ENCODE measurements at regions not wholly inside any gene's neighbourhood (a gene's known extent, or its start where the extent isn't known, plus 50 kb on each side); places are given as distances from the start of the nearest gene placed in this dataset.

- no peak for DNase-seq (ENCODE audit: low read depth)
- no peak overlapping the region for H3K4me3 ChIP-seq (ENCODE audit: low read depth, low read length)
- TF ChIP-seq CTCF (IDR thresholded peaks at IDR 0.05; ENCODE audit: low read depth, low read length, missing control alignments), result no peak
- in situ Hi-C loops (cut with HindIII; ENCODE audit: low sequenced_read_pairs), result no loop called here
Measured at GRCh38 chr15:87347806-87348515, 908.6 kb downstream of the NTRK3 start.

- no peak for TF ChIP-seq CTCF (IDR thresholded peaks at IDR 0.05; ENCODE audit: low read depth, low read length, missing control alignments)
- in situ Hi-C loops (cut with HindIII; ENCODE audit: low sequenced_read_pairs), result no loop called here
- no peak for DNase-seq (ENCODE audit: low read depth)
- no peak overlapping the region for H3K4me3 ChIP-seq (ENCODE audit: low read depth, low read length)
Measured at GRCh38 chr15:87345961-87346360, 910.6 kb downstream of the NTRK3 start.

- no peak for TF ChIP-seq CTCF (IDR thresholded peaks at IDR 0.05; ENCODE audit: low read depth, low read length, missing control alignments)
- DNase-seq (ENCODE audit: low read depth), result no peak
- in situ Hi-C loops (cut with HindIII; ENCODE audit: low sequenced_read_pairs), result no loop called here
- no peak overlapping the region for H3K4me3 ChIP-seq (ENCODE audit: low read depth, low read length)
Measured at GRCh38 chr15:87343966-87344365, 912.6 kb downstream of the NTRK3 start.

- DNase-seq (ENCODE audit: low read depth), result no peak
- TF ChIP-seq CTCF (IDR thresholded peaks at IDR 0.05; ENCODE audit: low read depth, low read length, missing control alignments), result no peak
- in situ Hi-C loops (cut with HindIII; ENCODE audit: low sequenced_read_pairs), result no loop called here
- no peak overlapping the region for H3K4me3 ChIP-seq (ENCODE audit: low read depth, low read length)
Measured at GRCh38 chr15:87340370-87340769, 916.2 kb downstream of the NTRK3 start.

GRCh38 chr15:87326269-87326668, 930.3 kb downstream of the NTRK3 start:
- in situ Hi-C loops (cut with HindIII; ENCODE audit: low sequenced_read_pairs), result no loop called here
- H3K4me3 ChIP-seq (ENCODE audit: low read depth, low read length), result no peak overlapping the region
- no peak for DNase-seq (ENCODE audit: low read depth)
- no peak for TF ChIP-seq CTCF (IDR thresholded peaks at IDR 0.05; ENCODE audit: low read depth, low read length, missing control alignments)

- no peak for DNase-seq (ENCODE audit: low read depth)
- in situ Hi-C loops (cut with HindIII; ENCODE audit: low sequenced_read_pairs), result no loop called here
- no peak for TF ChIP-seq CTCF (IDR thresholded peaks at IDR 0.05; ENCODE audit: low read depth, low read length, missing control alignments)
- H3K4me3 ChIP-seq (ENCODE audit: low read depth, low read length), result no peak overlapping the region
Measured at GRCh38 chr15:87322870-87323269, 933.7 kb downstream of the NTRK3 start.

Measured in astrocyte of the cerebellum (primary cell).